ENCODE measurements at regions not wholly inside any gene's neighbourhood (a gene's known extent, or its start where the extent isn't known, plus 50 kb on each side); places are given as distances from the start of the nearest gene placed in this dataset.

- TF ChIP-seq CTCF (IDR thresholded peaks at IDR 0.05) (no peak), POLR2A (IDR thresholded peaks at IDR 0.05) (no peak)
These were observed 1198.3 kb upstream of the CDH6 start for GRCh38 chr5:29995154-29995553.
